Activated CD4-positive, alpha-beta T cell treated with anti-CD3 and anti-CD28 coated beads, Interleukin-2, Interleukin-4, amounts not matched to agents 100 ng/mL and 50 ng/mL, durations not matched to agents 16 hours and 8 hours (primary cell): ENCODE measurements at regions not wholly inside any gene's neighbourhood (a gene's known extent, or its start where the extent isn't known, plus 50 kb on each side); places are given as distances from the start of the nearest gene placed in this dataset.
A peak's percentile ranks its signal among the peaks of the same experiment; 100 is the strongest.
"Not testable (repeated sequence)": the region's sequence is repeated elsewhere in the genome, so short reads cannot be mapped to it uniquely, and the experiment has no call there.

Experiments used
- DNase-seq: peaks from one replicate; pipeline ENCODE4 v3.0.0-alpha.2; 2020; ENCODE audit warnings: low spot score

DNA sequence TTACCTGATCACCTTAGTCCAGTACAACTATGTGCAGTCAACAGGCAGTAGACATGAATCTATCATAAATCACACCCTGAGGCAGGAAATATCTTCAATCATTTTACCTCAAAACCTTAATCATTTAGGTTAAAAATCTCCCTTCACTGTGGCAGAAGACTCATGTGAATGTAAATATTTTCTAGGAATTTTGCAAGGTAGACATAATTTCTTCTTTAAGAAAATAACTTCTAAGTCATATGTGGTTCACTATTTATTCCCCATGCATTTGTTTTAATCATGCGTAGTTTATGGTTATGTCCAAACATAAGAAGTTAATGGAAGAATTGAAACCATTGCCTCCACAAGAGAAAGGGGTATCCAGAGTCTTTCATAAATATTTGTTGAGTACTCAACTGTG is 97.0 kb downstream of the HMHB1 start:
- DNase-seq: no peak

DNA sequence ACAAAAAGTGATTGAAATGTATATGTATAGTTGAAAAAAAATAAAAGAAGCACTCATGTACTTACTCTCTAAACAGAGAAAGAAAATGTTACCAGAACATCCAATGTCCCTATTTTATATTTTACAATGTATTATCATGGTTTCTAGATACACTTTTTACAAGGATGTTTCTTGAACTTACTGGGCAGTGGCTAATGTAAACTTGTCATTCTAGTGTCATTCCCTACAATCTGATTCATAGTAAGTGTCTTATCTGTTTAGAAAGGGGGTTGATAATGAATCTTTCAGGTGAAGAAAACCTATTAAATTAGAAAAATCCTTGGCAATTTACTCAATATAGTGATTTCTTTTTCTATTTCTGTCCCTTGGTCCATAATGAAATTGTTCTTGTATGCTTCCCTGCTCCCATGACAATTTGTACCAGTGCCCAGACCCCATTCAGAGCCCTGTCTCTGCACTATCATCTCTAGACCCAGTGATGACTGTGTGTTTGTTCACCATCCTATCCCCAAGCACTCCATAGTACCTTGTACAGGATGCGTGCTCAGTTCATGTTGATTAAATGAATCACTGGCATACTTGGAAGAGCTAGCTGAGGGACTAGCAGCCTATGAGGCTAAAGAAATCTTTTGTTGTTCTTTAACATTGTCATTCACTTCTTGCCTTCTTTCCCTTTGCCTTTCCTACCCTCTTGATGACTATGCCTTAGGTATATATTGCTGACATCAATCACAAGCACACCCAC is 101.2 kb downstream of the HMHB1 start:
- DNase-seq: no peak

DNA sequence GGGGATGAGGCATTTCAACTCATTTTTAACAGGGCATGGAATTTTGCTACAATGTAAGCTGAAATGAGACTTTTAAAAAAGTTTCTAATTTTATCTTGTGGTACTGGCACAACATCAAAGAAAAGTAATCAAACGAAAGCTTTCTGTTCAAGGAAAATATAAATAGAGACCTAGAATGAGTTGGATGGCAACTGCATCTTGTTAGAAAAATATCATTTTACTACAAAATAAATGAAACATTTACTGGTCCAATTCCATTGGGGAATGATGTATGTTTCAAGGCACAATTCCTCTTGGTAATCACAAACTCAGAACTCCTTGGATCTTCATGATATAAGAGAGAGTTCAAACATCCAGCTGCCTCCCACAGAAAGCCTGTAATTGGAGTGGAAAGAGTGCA is 102.8 kb downstream of the HMHB1 start:
- DNase-seq: no peak

DNA sequence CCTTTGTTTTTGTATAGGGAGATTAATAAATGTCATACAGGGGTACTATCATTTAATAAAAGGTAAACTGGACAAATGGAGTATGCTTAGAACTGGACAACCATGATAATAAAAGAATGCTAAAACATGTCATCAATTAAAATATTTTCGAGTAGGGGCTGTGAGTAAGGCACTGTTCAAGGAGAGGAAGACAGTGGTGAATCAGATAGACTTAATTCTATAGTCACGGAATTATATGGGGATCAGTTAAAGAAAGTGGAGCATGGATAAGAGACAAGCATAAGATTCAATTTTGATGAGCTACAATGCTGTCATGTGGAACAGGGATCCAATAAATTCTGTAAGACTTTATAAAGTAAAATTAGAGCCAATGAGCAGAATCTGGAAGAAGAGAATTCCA is 104.5 kb downstream of the HMHB1 start:
- DNase-seq: no peak

DNA sequence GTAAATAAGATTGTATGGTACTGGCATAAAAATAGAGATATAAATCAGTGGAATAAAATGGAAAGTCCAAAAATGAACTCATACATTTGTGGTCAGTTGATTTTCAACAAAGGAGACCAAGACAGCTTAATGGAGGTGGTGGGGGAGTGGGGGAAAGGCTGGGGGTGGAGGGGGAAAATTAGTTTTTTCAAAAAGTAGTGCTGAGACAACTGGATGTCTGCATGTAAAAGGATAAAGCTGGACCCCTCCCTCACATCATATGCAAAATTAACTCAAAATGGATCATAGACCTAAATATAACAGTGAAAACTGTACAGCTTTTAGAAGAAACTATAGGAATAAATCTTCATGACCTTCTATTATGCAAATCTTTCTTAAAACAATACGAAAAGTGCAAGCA is 107.0 kb downstream of the HMHB1 start:
- DNase-seq: no peak

DNA sequence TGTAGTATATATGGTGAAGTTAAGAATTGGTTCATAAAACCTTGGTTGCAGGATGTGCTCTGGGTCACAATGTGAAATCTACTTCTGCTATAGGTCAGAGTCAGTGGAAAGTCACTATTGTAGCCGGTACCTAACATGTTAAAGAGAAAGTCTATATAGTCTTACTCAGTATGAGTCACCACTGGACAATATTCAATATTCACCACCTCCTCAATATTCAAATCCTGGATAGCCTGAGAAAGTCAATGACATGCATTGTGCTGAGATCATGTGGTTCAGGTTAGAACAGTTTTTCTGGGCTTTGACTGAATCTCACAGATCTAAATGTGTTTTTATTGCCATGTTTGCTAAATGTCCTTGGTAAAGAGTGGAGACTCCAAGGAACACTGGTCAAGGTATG is 108.8 kb downstream of the HMHB1 start:
- DNase-seq: no peak

DNA sequence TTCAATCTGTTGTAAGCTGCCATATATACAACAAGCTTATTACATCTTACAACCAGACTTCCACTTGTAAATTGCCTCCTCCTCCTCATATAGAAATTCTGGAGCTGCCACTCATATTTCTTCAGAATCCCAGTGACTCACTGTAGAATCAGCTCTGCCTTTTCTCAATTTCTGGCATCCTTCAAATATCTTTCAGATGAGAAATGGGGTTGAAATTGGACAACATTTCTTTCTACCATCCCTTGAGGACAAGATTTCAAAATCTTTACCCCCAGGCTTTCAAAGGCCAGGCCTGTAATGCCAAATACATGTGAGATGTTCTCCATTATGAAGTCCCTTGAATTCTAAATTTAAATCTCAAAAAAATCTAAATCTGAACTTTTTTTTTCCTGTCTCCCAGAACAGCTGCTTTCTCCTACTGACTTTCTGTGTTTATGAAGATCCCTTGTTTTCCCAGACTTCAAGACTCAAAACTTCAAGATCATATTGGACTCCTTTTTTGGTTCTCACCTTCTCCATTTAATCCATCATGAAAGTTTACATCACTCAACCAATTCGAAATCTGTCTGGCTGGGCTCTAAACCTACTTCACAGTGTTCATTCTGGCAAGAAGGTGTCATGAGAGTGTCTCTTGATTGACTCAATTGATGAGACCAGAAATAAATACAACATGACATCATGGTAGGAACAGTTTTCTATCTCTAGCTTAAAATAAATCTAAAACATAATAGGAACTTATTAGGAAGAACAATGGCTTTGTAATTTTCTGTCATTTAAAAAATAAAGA is 109.8 kb downstream of the HMHB1 start:
- DNase-seq: no peak

DNA sequence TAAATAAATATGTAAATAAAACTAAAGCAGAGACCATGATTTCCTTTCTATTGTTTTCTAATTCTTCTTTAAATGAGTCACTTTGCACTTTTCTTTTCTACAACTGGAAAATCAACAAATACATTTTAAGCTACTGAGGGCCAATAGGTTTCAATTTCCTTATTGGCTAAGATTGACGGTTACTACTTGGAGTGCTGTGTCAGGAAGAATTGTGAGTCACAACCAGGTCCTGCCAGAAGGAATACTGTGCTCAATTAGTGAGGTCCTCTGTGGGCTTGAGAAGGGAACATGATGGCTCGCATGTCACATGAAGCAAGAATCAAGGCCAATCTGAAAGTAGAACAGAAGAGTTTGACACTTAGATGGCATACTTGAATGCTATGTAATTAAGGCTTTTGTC is 110.8 kb downstream of the HMHB1 start:
- no peak for DNase-seq

DNA sequence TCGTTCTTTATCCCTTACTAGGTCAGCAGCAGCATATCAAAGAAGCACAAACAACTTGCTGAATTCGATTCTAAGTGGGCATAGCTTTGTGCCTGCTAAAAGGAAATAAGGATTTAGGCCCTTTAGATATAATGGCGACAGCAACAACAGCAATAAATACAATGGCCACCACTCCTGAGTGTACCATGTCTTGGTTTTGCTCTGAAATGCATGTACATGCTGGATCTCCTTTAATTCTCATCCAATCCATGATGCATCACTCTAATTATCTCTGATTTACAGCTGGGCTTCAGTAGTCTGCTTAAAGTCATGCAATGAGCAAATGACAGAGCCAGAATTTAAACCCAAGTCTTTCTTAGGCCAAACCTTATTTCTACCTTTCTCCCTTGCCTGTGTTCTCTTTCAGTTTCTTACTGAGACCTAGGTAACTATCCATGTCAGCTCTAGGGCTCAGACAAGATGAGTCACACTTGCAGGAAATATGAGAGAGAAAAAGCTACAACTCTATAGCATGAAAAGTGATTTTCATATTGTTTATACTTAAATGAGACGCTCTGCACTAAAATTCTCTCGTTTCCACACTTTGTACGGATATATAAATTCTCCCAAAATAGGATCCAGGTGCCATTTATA is 111.8 kb downstream of the HMHB1 start:
- peak; percentile 35 for DNase-seq

DNA sequence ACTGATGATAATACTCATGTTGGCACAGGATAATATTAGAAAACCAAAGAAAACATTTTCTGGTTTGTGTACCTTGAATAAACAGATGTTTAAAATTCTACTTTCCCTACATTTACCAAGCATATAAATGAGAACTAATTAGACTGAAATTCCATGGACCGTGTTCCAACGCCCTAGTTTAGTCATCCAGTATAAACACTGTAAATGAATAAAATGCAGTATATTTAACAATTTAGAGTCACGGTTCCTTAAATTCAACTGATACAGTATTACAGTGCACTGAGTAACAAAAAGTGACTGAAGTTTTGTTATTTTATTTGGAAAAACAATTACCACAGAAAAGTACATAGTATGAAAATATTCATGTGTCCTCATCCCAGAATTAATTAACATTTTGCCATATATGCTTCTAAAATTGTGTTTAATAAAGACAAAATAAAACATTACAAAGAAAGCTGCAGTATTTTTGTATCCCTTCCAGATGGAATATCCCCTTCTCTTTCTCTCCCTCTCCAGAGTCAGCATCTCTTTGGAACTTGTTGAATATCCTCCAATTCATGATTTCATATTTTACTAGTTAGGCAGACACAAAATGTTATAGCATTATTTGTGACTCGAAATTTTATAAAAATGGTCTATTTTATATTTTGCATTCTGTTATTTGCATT is 112.5 kb downstream of the HMHB1 start:
- DNase-seq: no peak

DNA sequence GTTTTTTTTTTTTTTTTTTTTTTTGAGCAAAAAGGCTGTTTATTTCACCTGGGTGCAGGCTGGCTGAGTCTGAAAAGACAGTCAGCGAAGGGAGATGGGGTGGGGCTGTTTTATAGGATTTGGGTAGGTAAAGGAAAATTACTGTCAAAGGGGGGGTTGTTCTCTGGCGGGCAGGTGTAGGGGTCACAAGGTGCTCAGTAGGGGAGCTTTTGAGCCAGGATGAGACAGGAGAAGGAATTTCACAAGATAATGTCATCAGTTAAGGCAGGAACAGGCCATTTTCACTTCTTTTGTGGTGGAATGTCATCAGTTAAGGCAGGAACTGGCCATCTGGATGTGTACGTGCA is 113.0 kb downstream of the HMHB1 start:
- not testable (repeated sequence) for DNase-seq

DNA sequence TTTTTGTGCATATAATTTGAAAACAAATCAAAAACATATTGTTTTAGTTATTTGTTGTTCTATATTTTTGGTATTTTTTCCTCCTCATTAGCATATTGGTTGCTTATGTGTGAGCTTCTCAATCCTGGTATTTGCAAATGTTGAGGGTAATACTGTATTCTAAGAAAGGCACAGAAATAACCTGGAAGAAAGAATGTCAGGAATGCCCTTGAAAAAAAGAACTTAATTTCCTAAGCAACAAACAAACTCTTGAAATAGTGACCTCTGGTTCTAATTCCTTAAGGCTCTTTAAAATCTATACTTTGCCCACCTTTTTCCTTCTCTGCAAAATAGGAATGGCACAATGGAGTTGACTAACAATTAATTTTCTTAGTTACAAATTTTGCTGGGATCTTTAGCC is 117.5 kb downstream of the HMHB1 start:
- no peak for DNase-seq

DNA sequence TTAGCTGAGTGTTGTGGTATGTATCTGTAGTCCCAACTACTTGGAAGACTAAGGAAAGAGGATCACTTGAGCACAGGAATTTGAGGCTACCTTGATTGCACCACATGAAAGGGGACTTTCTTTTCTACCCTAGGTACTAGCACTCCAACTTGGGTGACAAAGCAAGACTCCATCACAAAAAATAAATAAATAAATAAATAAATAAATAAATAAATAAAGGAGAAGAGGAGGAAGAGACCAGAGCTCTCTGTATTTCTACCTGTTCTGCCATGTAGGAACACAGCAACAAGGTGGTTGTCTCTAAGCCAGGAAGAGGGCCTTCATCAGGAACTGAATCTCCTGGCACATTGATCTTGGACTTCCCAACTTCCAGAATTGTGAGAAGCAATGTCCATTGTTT is 118.6 kb downstream of the HMHB1 start:
- no peak for DNase-seq

DNA sequence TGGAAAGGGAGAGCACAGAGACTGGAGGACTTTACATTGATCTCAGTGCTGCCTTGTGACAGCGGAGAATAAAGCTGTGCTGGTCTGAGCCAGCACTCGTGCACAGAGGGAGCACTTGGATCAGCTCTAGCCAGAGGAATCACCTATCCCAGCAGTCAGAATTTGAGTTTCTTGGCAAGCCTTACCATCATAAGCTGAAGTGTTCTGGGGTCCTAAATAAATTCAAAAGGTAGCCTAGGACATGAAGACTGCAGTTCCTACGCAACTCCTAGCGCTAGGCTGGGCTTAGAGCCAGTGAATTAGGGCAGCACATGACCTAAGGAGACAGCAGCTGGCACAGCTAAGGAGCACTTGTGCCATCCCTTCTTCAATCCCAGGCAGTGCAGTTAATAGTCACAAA is 119.5 kb downstream of the HMHB1 start:
- DNase-seq: no peak

DNA sequence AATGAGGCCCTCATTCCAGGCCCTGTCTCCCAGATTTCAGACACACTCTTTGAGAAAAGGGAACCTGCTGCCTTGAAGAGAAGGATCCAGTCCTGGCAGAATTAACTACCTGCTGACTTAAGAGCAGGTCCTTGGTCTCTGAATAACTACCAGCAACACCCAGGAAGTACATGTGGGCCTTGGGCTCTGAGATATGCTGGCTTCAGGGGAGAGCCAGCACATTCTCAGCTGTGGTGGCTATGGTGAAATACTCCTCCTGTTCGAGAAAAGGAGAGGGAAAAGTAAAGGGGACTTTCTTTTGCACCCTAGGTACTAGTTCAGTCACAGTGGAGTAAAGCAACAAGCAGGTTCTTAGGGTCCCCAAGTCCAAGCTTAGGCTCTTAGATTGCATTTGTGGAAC is 120.0 kb downstream of the HMHB1 start:
- DNase-seq: no peak

DNA sequence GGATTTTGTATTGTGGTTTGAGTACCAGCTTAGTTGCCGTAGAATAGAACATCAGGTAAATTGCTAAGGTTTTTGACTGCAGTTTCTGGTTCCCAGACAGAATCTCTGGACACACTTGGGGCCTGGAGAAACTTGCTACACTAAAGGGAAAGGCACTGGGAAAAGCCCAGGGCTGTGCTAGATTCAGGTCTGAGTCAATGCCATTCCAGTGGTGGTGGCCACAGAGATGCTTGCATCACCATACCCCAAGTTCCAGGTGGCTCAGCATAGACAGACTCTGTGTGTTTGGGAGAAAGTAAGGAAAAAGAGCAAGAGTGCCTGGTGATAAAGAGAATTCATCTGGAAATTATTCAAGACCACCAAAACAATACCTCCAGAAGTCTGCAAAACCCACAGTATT is 120.6 kb downstream of the HMHB1 start:
- DNase-seq: no peak

DNA sequence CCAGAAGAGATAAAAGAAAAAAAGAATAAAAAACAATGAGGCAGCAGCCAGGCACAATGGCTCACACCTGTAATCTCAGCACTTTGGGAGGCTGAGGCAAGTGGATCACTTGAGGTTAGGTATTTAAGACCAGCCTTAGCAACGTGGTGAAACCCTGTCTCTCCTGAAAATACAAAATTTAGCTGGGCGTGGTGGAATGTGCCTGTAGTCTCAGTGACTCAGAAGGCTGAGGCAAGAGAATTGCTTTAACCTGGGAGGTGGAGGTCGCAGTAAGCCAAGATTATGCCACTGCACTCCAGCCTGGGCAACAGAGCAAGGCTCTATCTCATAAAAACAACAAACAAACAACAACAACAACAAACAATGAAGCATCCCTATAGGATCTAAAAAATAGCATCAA is 121.5 kb downstream of the HMHB1 start:
- no peak for DNase-seq

DNA sequence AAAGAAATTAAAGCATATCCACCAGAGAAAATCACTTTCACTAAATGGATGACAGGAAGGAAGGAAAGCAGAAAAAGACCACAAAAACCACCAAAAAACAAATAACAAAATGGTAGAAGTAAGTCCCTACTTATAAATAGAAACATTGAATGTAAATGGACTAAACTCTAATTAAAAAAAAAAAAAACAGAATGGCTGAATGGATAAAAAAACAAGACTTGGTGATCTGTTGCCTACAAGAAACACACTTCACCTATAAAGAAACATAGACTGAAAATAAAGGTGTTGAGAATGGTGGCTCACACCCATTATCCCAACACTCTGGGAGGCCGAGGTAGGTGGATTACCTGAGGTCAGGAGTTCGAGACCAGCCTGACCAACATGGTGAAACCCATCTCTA is 122.9 kb downstream of the HMHB1 start:
- DNase-seq: no peak

DNA sequence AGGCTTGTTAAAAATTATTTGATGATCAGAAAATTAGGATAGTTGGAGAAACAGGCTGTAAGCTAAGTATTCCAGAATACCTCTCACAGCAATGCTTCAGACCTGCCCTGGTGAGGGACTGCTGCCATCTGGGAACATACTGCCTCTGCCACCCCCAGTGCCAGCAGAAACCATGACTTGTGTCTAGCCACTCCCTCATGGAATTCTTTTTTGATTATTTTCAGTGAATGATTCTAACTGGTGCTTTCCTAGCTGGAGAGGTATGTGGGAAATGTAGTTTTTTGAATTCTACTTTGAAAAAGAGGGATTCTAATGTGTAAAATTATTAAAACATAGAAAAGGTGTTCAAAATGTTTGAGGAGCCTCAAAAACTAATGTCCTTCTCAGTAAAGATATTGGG is 126.3 kb downstream of the HMHB1 start:
- DNase-seq: no peak

DNA sequence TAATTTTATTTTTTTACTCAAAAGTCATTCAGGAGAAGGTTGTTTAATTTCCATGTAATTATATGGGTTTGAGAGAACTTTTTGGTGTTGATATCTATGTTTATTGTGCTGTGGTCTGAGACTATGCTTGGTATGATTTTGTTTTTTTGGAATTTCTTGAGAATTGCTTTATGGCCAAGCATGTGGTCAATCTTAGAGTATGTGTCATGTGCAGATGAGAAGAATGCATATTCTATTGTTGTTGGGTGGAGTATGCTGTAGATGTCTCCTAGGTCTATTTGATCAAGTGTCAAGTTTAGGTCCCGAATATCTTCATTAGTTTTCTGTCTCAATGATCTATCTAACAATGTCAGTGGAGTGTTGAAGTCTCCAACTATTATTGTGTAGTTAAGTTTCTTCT is 134.9 kb downstream of the HMHB1 start:
- no peak for DNase-seq

DNA sequence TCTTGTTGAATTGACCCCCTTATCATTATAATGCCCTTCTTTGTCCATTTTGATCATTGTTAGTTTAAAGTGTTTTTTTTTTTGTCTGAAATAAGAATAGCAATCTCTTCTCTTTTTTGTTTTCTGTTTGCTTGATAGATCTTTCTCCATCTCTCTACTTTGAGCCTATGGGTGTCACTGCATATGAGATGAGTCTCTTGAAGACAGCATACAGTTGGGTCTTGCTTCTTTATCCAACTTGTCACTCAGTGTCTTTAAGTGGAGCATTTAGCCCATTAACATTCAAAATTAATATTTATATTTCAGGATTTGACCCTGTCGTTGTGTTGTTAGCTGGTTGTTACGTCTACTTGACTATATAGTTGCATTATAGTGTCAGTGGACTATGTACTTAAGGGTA is 135.4 kb downstream of the HMHB1 start:
- DNase-seq: no peak

DNA sequence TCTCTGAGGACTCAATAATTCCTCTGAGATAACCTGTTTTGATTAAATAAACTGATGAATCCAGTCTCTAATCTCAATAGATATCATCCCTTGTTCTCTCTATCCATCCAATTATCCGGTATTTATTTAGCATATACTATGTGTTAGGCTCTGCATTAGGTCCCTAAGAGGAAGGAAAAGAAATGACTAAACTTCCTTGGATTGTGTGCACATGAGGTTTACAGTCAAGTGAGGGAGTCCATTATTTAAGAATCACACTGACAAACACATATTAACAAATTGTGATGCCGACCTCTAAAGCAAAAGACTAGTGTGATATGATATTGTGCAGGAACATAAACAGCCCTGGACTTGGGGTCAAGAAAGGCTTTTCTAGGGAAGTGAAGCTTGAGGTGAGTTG is 140.8 kb downstream of the HMHB1 start:
- DNase-seq: no peak

DNA sequence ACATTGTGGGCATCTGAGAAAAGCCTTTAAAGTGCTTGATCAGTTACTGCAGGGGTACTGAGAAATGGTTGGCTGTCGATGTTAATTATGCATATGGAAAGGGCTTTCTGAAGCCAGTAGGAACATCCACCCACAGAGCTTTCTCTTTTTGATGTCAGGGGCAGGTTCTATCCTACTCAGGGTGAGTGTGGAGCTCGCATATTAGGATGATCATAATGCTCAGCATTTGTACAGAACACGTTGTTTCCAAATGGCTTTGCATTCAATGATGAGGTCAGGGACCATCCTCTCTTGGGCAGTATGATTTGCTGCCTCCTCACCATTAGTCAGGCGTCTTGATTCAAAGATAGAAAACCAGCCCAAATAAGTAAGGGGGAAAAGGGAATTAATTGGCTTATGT is 141.9 kb downstream of the HMHB1 start:
- DNase-seq: no peak
